T47D (cell line): ENCODE measurements at regions not wholly inside any gene's neighbourhood (a gene's known extent, or its start where the extent isn't known, plus 50 kb on each side); places are given as distances from the start of the nearest gene placed in this dataset.
A peak's percentile ranks its signal among the peaks of the same experiment; 100 is the strongest.
"Not testable (repeated sequence)": the region's sequence is repeated elsewhere in the genome, so short reads cannot be mapped to it uniquely, and the experiment has no call there.

Experiments used
- DNase-seq, 2 experiments: peaks; one replicate each; pipeline versions ENCODE4 v3.0.0 to v3.0.0-alpha.2; 2011 to 2012; ENCODE audit warnings: low read depth in 1 of 2, low spot score in 1 of 2
- JUND ChIP-seq: IDR thresholded peaks from 2 replicates; pipeline ENCODE4 v1.6.1; 2012; ENCODE audit warnings: low read depth
- in situ Hi-C: cut with HindIII; loops from 2 replicates; pipeline ENCODE4 v1.10.0; 2016; ENCODE audit warnings: low sequenced_read_pairs, low pct_unique_long_range_greater_than_20kb

DNA sequence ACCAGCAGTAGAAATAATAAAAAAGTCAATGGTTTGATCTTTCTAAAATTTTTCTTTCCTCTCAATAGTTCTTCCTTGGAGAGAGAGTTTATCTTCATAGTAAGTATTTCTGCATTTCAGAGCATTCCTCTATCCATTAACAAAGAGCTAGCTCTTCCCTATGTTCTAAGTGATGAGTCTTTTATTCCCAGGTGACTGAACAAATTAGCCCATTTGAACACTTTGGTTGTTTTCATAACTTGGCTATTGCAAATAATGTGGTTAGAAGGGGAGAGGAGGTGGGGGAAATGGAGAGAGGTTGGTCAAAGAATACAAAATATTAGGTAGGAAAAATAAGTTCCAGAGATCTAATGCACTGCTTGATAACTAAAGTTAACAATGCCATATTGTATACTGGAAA is 598.9 kb downstream of the KCNT2 start:
- no peak for TF ChIP-seq JUND
- no peak for DNase-seq
- in situ Hi-C loops: no loop called here

- no peak for DNase-seq
- TF ChIP-seq JUND: no peak
- in situ Hi-C loops: no loop called here
Observed at GRCh38 chr1:196007763-196008162, 600.5 kb downstream of the KCNT2 start.

DNA sequence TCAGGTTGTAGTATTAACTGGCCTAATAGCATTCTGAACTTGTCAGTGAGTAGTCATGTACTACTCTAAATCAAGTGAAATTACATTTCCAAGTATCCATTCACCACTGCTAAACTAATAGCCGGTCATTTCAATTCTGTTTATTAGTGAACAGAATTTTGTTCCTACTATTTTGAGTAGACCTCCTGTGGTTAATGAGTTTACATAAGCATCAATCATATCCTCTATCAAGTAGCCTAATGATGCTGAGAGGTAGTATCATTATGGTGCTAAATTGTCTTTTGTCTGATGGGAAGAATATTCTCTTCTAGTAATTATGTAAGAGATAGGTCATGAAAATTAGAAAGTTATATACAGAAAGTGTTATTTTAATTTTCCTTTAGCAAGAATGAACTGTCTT is 602.8 kb downstream of the KCNT2 start:
- no peak for DNase-seq
- in situ Hi-C loops: no loop called here
- no peak for TF ChIP-seq JUND

GRCh38 chr1:196004388-196004787 is 603.9 kb downstream of the KCNT2 start:
- in situ Hi-C loops, DNase-seq: not testable (repeated sequence)

DNA sequence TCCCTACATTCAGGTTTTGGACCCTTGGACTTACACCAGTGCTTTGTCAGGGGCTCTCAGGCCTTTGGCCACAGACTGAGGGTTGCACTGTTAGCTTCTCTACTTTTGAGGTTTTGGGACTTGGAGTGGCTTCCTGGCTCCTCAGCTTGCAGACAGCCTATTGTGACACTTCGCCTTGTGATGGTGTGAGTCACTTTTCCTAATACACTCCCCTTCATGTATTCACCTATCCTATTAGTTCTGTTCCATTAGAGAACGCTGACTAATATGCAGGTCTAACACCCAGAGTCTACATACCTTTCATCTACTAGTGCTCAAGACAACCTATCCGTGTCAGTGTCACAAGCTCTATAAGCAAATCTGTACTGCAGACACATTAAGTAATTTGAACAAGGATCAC is 605.3 kb downstream of the KCNT2 start:
- in situ Hi-C loops: no loop called here
- no peak for TF ChIP-seq JUND
- no peak for DNase-seq

DNA sequence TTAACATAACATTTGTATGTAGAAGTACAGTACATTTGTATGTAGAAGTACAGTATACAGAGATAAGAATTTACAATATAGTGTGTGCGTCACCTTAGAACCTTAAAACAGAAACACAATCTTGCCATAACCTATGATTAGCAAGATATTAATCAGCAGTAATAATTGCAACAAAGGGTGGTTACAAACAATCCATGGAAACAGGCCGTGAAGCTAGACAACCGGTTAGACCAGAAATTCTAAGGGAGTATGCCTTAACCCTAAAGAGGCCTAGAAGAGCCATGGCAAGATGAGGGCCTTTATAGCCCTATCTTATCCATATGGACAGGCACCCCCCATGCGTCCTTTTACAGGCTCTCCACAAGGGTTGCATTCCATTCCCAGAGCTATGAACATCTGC is 605.9 kb downstream of the KCNT2 start:
- DNase-seq: peak in 1 of 2 experiments; percentile 48
- in situ Hi-C loops: not testable (repeated sequence)

GRCh38 chr1:196001188-196001587 is 607.1 kb downstream of the KCNT2 start:
- DNase-seq: no peak
- in situ Hi-C loops: no loop called here
- TF ChIP-seq JUND: no peak

GRCh38 chr1:195999022-195999421 is 609.2 kb downstream of the KCNT2 start:
- in situ Hi-C loops: no loop called here
- no peak for DNase-seq
- TF ChIP-seq JUND: no peak

GRCh38 chr1:195981448-195982139 is 626.6 kb downstream of the KCNT2 start:
- no peak for TF ChIP-seq JUND
- in situ Hi-C loops: no loop called here
- no peak for DNase-seq

GRCh38 chr1:195979646-195980045 is 628.6 kb downstream of the KCNT2 start:
- DNase-seq: no peak
- no peak for TF ChIP-seq JUND
- in situ Hi-C loops: no loop called here

DNA sequence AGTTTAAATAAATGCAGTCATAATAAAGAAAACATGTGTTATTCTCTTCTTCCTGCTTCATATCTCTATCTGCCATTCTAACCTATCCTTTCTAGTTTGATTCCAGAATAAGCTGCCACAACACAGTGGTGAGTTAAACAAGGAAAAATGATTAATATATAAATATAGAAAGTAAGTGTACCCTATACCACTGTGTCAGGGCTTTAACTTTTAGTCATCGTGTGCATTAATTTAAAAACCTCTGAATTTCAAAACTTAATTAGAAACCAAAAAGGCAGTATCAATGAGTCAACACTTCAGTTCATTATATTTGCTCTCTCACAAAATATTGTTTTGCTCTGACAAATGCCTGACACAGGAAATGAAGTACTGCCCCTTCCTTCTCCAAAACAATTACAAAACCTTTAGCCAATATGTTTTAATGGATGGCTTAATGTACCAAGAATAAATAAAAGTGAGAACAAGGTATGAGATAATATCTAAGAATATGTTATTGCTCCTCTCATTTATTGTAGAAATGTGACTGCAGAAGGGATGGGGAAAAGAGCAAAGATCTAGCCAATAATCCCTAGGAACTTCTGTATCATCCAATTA is 634.8 kb downstream of the KCNT2 start:
- in situ Hi-C loops: no loop called here
- TF ChIP-seq JUND: no peak
- no peak for DNase-seq

DNA sequence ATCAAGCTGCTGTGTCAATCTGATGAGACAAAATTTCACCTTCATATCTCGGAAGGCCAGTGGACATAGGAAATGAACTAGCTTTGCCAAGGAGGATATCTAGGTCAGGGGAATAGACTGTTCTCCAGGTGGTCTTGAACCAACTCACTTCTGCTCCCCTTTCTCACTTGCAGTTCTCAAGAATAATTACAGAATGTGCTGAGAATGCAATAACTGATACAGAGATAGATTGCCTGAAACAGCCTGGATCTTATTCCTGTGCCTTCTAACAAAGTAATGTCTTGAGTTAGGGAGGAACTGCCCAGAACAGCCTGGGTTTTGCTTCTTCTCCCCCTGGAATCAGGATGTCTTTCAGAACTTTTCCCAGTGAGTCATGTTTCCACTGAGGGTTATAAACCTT is 636.7 kb downstream of the KCNT2 start:
- no peak for TF ChIP-seq JUND
- in situ Hi-C loops: no loop called here
- DNase-seq: no peak

DNA sequence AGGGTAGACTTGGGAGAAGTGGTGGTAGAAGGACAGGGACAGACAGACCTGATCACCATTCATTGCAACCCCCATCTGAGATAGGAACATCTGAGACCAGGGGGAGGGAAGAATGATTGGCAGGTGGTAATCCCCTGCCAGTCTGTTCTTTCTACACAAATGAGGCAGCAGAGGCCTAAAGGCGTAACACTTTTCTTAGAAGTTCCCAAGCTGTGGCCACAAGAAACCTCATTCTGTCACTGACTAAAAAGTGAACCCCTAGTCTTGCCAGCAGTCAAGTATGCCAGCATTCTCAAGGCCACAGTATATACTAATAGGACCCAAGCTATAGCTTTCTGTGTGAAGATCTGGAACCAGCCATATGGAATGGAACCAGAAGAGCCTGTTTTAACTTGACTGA is 638.0 kb downstream of the KCNT2 start:
- TF ChIP-seq JUND: no peak
- DNase-seq: no peak
- in situ Hi-C loops: no loop called here

- in situ Hi-C loops: no loop called here
- DNase-seq: no peak
- no peak for TF ChIP-seq JUND
Observed at GRCh38 chr1:195965475-195965874, 642.8 kb downstream of the KCNT2 start.
